Hypothalamus (tissue), 51 donors: ENCODE measurements at regions not wholly inside any gene's neighbourhood (a gene's known extent, or its start where the extent isn't known, plus 50 kb on each side); places are given as distances from the start of the nearest gene placed in this dataset.
"Not testable (repeated sequence)": the region's sequence is repeated elsewhere in the genome, so short reads cannot be mapped to it uniquely, and the experiment has no call there.

ENCODE experiments used
- DNase-seq, 51 donors: peaks; one replicate each; lab custom pipeline; 2025; lab: John Stamatoyannopoulos, UW

DNA sequence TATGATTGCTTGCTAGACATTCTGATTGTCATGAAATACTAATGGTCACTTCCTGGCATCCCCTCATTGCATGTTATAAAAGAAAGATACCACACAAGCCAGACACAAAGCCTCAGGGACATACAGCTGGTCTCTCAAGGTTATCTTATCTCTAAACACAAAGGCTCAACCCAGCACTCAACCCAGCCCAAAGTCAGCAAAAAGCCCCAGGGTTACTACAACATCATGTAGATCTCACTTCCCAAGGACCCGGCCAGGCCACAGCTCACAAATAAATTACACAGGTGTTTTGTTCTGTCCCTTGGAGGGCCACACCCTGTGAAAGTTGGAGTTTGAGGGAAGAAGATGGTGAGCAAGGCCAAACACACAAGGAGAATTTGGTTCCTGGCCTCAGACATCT lies 109.7 kb upstream of the BARHL2 start:
- no peak for DNase-seq

DNA sequence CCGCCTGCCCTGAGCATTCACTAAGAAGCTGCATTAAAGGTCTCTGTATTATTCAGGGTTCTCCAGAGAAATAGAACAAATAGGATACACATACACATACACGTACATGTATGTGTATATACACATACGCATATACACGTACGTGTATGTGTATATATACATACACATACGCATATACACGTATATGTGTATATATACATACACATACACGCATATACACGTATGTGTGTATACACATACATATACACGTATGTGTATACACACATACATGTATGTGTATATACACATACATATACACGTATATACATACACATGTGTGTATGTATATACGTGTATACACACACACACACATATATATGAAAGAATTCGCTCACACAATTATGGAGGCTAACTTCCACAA lies 108.9 kb upstream of the BARHL2 start:
- DNase-seq = no peak

DNA sequence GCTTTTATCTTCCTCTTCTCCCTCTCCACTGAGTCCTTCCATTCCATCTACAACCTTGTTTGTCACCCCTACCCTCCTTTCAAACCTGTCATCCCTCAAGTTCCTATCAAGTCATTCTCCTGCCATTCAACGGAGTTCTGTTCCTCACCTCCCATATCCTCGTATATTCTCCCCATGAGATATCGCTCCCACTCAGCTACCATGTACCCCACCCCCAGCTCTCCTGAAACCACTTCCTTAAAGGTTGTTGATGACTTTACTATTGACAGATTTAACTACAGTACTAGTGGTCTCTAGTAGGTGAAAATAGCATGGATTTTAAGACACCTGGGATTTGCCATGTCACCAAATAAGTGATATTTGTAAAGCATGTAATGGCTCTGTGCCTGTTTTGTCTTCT lies 107.4 kb upstream of the BARHL2 start:
- no peak for DNase-seq

DNA sequence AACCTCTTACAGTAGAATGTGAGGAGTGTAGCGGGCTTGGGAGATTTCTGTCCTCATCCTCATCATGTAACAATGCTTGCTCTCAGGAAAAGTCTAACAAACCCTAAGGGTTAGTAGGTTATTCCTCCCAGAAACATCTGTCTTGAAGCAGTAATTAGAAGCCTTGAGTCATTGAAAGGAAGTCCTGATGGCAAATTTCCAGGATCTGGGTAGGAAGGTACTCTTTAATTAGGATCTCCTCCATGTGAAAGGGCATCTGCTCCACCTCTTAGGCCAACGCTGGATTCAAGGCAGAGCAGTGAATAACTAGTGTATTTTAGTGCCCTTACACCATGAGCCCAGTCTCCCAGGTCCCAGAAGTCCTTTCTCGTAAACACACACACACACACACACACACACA lies 106.6 kb upstream of the BARHL2 start:
- no peak for DNase-seq

DNA sequence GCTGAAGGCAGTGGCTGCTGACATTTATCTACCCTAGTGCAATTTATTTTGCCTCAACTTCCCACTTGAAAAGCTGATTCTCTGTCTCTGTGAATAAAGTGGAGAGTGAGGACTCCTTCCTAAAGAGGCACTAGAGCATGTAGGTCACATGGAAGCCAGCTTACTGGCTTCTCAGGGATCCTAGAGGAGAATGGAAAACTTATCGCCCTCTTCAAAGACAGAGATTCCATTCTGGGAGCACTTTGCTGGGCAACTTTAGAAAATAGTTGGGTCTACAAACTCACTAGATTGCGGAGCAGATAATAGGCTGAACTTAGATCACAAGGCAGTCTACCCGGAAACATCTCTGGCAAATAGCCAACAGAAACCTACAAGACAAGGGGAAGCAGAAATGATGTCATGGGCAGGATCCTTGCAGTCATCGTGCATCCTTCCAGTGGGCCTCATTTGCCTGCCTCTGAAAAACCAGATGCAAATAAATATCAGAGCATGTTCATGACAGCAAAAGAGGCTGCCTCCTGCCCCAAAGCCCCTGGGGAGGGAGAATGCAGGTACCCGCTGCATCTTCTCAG lies 104.8 kb upstream of the BARHL2 start:
- no peak for DNase-seq

DNA sequence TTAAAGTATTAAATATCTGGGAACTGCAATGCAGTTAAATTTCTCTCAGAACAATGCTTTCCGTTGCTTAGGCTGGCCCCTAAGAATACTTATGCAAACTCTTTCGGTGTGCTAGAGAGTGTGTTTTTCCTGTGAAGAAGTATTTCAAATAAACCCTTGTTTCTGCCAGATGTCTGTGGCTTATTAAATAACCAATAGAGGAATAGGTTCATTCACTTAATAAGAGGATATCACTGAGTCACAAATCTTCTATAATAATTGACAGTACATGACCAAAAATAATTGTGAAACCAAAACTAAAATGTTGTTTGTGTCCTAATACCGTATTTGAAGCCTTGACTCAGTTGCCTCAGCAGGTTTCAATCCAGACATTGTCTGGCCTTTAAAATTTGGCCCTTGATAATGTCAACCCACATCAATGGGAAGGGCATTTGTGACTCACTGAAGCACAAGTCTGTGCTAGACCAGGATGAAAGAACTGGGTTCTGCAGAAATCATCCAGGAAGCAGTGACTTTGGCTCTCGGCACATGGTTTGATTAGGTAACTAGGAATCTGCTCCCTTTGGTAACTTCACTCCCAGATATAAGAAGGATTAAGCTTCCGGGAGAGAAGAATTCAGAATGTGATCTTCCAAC lies 104.2 kb upstream of the BARHL2 start:
- no peak for DNase-seq

DNA sequence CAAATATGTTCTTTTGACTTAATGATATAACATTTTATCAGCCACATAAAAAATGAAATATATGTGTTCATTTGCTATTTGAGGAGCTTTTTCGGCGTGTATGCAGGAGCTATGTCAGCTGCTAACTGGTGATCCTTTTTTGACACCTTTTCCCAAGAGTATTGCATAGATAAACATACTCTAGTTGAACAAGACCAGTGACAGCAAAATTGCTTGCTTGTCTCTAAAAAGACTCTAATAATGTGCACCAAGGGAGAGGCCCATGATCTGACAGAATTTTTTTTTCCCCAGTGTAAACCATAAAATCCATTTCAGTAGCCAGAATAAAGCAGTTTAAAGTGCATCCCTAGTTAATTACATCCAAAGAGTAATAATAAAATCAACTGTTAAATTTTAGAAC lies 103.6 kb upstream of the BARHL2 start:
- no peak for DNase-seq

DNA sequence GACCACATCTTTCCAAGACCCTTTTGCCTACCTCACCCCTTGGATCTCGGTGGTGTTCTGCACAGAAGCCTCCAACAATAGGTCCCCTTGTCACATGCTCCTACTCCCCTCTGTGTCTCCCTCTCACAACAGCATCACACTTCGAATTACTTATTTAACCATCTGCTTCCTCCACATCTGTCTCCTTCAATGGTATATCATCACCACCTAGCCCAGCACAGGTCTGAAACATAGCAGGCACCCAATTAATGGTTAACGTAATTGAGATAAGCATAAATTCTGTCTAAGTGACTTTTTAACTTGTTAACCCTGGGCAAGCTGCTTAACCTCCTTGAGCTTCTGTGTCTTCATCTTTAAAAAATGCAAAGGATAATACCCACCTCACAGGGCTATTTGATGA lies 100.3 kb upstream of the BARHL2 start:
- no peak for DNase-seq

DNA sequence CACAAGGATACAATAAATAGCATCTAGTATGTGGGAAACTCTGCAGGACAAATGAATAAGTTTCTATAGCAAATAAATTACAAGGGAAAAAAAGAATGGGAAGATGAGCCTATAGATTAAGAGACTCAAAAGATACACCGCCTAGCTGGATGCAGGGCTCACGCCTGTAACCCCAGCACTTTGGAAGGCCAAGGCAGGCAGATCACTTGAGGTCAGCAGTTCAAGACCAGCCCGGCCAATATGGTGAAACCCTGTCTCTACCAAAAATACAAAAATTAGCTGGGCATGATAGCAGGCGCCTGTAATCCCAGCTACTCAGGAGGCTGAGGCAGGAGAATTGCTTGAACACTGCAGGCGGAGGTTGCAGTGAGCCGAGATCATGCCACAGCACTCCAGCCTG lies 95.1 kb upstream of the BARHL2 start:
- not testable (repeated sequence) for DNase-seq

DNA sequence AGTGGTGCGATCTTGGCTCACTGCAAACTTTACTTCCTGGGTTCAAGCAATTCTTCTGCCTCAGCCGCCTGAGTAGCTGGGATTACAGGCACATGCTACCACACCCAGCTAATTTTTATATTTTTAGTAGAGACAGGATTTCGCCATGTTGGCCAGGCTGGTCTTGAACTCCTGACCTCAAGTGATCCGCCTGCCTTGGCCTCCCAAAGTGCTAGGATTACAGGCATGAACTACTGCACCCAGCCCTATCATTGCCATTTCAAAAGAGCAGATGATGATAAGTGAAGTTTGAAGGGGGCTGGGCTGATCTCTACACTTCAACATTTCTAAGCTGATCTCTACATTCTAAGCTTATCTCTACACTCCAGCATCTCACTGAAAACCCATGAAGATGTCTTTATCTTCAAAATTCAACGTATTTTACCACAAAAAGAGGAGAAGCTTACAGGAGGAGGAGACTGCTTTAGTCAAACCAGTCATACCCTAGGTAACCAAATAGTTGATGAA lies 94.4 kb upstream of the BARHL2 start:
- DNase-seq = not testable (repeated sequence)

DNA sequence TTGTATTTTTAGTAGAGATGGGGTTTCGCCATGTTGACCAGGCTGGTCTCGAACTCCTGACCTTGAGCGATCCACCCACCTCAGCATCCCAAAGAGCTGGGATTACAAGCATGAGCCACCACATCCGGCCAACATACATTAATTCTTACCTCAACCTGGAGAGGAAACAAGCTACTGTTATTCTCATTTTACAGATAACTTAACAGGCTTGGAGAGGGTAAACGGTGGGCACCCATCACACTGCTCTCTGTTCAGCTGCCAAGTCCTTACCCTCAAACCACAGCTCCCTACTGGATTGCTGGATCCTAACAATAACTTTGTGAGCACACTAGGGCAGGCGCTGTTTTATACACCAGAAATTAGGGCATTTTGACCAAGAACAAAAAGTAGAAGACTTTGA lies 93.6 kb upstream of the BARHL2 start:
- no peak for DNase-seq

DNA sequence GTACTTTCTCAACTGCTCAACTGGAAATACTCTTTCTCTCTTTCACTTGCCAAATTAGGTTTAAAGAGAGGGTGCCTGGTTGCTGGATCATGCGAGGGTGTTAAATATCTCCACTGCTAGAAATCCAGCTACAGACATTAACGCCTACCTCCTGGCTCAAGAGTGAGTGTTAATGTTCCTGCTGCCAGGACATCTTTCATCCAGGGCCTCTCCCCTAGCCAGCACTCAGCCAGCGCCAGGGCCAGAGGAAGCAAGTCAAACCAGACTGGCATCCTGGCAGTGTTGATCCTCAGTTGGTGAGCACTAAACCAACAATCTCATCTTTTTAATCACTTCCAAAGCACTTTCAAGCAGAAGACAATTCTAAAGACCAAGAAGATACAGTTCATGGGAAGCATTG lies 92.9 kb upstream of the BARHL2 start:
- peak in 1 of 51 donors; percentile 4 for DNase-seq

DNA sequence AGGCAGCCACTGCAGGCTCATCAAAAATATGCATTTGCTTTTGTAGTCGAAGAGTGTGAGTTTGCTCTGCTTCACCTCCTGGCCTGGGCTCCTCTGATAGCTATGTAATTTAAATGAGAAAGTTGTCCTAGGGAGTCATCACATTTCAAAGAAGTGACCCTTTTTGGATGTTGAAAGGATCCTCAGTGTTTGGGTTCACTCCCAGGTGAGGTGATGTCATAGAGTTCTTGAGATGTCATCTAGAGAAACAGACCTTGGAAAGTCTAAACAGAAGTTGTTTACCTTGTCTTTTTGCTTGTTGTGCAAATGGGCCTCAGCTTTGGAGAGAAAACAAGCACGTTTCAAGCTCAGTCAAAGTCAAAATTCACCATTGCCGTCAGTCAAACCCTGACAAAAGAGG lies 92.0 kb upstream of the BARHL2 start:
- no peak for DNase-seq

DNA sequence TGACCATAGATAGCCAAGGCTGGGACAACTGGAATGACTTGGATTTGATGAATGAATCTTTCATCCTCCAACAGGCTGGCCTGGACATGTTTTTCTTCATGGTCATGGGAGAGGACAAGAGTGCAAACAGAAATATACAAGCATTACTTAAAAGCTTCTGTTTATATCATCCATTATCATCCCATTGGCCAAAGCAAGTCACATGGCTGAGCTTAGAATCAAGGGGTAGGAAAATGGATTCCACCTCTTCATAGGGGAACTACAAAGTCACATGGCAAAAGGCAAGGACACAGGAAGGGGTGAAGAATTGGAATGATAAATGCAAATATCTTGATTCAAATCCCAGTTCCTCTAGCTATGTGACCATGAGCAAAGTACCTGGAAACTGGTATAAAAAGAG lies 90.2 kb upstream of the BARHL2 start:
- DNase-seq = no peak

DNA sequence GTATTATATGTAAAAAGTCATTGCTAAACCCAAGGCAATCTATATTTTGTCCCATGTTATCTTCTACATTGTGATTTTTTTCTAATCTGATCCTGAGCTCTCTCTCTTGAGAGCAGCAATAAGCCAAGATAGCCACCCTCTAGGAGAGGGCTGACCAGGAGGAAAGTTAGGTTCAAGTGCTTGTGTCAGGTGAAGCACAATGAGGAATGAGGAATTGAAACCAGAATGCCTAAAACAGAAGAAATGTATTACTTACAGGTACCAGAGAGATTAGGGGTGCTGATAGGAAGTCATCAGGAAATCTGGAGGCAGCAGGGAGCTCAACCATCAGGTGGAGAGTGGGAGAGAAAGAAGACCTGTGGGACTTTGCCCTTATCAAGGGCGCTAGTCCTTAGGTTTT lies 85.5 kb upstream of the BARHL2 start:
- DNase-seq = no peak

DNA sequence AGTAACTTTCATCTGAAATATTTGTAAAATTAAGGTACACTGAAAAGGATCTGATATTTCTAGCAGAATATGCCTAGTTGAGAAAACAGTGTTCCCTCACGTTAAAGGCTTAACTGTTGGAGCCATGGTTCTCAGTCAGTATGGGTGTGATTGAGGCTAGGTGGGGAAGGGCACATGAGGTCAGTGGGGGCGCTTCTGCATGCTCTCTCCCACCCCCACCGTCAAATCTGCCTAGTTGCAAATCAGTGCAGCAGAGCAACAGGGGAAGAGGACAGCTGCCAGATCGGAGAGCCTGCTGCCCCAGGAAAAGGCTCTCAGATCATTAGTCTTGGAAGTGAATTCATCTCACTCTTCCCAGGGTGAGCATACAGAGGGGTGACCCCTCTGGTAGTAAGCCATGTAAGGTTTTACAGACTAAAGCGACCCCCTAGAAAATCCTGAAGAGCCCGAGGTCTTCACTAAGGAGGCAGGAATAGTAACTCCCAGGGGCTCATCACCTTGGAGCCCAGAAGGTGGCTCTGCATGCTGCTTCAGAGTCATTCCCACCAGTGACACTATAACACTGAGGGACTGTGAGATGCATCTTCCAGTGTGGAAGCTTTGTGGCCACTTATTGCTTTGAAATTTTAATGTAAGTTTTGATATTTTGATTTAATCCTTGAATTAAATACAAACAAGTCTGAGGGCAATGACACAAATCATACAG lies 83.1 kb upstream of the BARHL2 start:
- DNase-seq = no peak

DNA sequence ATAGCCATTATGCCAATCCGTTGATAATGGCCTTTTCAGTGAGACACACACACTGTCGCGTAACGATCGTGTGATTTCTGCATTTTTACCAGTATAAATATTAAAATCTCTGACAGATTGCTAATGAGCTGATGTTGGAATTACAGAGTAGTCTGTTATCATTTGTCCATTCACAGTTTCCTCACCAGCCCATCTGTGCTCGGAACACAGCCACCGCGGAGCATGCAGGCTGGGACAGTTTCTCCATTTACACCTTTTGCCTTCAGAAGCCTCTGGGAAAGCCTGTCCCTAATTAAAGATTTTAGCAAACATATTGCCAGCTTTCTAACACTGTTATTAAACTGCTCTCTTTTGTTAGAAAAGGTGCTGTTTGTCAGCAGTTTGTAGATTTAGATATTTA lies 82.2 kb upstream of the BARHL2 start:
- no peak for DNase-seq

DNA sequence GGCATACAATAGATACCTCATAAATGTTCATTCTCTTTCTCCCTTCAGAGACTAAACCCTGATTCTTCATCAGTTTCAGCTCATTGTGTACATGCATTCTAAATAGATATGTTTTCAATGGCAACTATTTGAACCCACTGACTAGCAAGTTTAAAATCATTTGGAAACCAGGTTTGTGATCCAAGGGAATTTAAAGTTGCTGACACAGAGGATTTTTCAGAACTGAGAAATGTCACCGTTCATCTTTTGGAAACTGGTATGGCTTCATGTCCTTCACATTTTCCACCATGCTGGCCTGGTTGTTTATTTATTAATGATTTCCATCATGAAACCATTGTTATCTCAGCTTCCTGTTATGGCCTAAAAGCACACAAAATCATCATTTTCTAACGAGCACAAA lies 81.8 kb upstream of the BARHL2 start:
- no peak for DNase-seq

DNA sequence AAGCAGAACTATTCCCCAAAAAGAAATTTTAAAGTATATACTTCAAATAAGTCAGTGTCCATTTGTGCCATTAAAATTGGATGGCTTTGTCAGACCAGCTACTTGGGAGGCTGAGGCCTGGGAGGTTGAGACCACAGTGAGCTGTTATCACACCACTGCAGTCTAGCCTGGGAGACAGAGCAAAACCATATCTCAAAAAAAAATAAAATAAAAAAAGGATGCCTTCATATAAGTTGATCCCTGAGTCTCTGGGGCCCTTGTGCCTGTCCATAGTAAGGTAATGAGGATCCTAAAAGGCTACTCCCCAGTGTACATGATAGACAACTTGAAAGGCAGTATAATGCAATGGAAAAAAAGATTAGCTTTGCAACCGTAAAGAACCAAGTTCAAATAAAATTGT lies 81.2 kb upstream of the BARHL2 start:
- no peak for DNase-seq

DNA sequence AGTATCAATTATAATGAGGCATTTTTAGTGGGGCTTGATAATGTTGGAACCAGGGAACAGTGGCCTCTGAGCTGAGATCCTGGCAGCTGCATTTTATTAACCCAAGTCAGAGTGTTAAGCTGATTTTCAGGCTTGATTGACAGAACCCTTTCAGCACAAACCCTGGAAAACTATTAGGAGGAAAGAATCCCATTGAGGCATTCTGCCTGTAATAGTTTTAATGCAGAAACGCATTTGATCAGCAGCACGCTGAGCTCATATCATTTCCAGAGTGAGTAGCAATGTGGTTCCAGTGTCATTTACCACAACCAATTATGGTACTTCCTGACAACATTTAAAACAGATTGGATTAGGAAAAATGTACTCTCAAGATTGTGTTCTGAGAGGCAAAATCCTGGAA lies 78.3 kb upstream of the BARHL2 start:
- DNase-seq = no peak

DNA sequence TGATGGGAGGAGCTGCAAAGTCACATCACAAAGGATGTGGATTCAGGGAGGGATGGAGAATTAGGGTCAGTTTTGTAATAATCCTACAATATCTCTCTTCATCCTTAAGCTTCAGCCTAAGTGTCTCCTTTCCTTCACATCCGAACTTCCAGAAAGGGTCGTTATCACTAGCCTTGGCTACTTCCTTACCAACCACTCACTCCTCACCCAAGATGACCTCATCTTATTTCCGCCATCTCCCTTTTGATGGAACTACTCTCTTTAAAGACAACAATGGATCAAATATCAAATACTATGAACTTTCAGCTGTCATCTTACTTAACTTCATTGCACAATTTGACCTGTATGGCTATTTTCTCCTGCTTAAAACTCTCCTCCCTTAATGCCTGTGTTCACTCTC lies 69.6 kb upstream of the BARHL2 start:
- DNase-seq = no peak

DNA sequence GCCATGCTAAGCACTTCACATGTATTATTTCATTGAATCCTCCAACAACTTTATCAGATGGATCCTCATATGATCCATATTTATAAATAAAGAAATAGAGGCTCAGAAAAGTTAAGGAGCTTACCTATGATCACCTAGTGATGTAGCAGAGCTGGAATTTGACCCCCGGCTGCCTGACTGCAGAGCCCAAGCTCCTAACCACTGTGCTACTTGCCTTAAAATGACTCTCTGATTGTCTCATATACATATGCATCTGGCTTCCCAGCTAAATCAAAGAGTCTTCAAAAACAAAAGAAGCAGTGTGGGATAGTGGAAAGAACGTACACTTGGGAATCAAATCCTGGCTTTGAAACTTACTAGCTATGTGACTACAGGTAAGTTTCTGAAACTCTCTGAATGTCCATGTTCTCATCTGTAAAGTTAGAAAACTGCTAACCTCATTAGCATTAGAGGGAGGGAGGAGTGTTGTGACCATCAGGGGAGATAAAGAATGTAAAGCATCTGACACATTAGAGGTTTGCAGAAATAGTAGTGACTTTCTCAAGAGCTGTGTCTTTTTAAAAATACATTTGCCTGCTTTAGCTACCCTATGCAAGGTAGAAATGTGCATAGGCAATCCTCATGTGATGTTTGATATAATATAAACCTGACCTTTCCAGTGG lies 67.2 kb upstream of the BARHL2 start:
- no peak for DNase-seq
